Liver (tissue), 8 donors: ENCODE measurements at regions not wholly inside any gene's neighbourhood (a gene's known extent, or its start where the extent isn't known, plus 50 kb on each side); places are given as distances from the start of the nearest gene placed in this dataset.

Source experiments
- DNase-seq: peaks from one replicate; pipeline ENCODE4 v3.0.0-alpha.2; 2017; ENCODE audit warnings: low spot score
- H3K27ac ChIP-seq, 2 donors: one replicate each; pipeline ENCODE4 v1.7.0; 2013; ENCODE audit warnings: inconsistent platforms in 2 of 2, low read length in 2 of 2, control low read depth in 1 of 2, low read depth in 1 of 2, mild to moderate bottlenecking in 1 of 2
- H3K27me3 ChIP-seq, 4 donors: one replicate each; pipeline versions ENCODE4 v1.6.1 to v1.7.0; 2013; ENCODE audit warnings: low read length in 3 of 4, inconsistent platforms in 1 of 4, mild to moderate bottlenecking in 1 of 4, moderate library complexity in 1 of 4; ENCODE audit not compliant: control insufficient read depth in 4 of 4, insufficient read depth in 4 of 4
- H3K36me3 ChIP-seq, 4 donors: one replicate each; pipeline versions ENCODE4 v1.6.1 to v1.7.0; 2013; ENCODE audit warnings: low read length in 3 of 4, mild to moderate bottlenecking in 3 of 4, low read depth in 1 of 4, moderate library complexity in 1 of 4; ENCODE audit not compliant: control insufficient read depth in 4 of 4, insufficient read depth in 3 of 4
- H3K4me1 ChIP-seq, 4 donors: one replicate each; pipeline versions ENCODE4 v1.6.1 to v1.7.0; 2013; ENCODE audit warnings: low read length in 3 of 4, mild to moderate bottlenecking in 3 of 4, moderate library complexity in 1 of 4; ENCODE audit not compliant: control insufficient read depth in 4 of 4, insufficient read depth in 4 of 4
- H3K4me3 ChIP-seq, 3 donors: one replicate each; pipeline versions ENCODE4 v1.6.1 to v1.7.0; 2013; ENCODE audit warnings: low read length in 3 of 3, control low read depth in 1 of 3, low read depth in 1 of 3, mild to moderate bottlenecking in 1 of 3
- H3K9ac ChIP-seq, 2 donors: one replicate each; pipeline ENCODE4 v1.7.0; 2013; ENCODE audit warnings: low read length in 2 of 2, mild to moderate bottlenecking in 2 of 2, moderate library complexity in 2 of 2, control low read depth in 1 of 2, low read depth in 1 of 2
- H3K9me3 ChIP-seq, 4 donors: one replicate each; pipeline versions ENCODE4 v1.6.1 to v1.7.0; 2013; ENCODE audit warnings: low read length in 3 of 4; ENCODE audit not compliant: control insufficient read depth in 4 of 4
- CTCF ChIP-seq: fragments of 150-350 bp; IDR thresholded peaks from 2 replicates; pipeline ENCODE4 v1.5.1; 2017; ENCODE audit warnings: improper control_type of control experiment, low read depth, low read length; ENCODE audit not compliant: missing input control
- EGR1 ChIP-seq, 2 donors: IDR thresholded peaks; 2 replicates each; pipeline ENCODE4 v1.6.1; 2016 to 2018; ENCODE audit warnings: antibody characterized with exemption in 2 of 2, low read depth in 2 of 2
- FOXA1 ChIP-seq: IDR thresholded peaks from 2 replicates; pipeline ENCODE4 v1.6.1; 2016; ENCODE audit warnings: antibody characterized with exemption
- FOXA2 ChIP-seq: IDR thresholded peaks from 2 replicates; pipeline ENCODE4 v1.6.1; 2016; ENCODE audit warnings: antibody characterized with exemption
- HNF4A ChIP-seq, 2 donors: conservative IDR thresholded peaks; 2 replicates each; pipeline ENCODE4 v1.6.1; 2016; ENCODE audit warnings: antibody characterized with exemption in 2 of 2, mild to moderate bottlenecking in 2 of 2
- HNF4G ChIP-seq: IDR thresholded peaks from 2 replicates; pipeline ENCODE4 v1.6.1; 2016; ENCODE audit warnings: antibody characterized with exemption
- JUND ChIP-seq, 2 donors: IDR thresholded peaks; 2 replicates each; pipeline ENCODE4 v1.6.1; 2016; ENCODE audit warnings: antibody characterized with exemption in 2 of 2
- MAX ChIP-seq: IDR thresholded peaks from 2 replicates; pipeline ENCODE4 v1.6.1; 2016; ENCODE audit warnings: antibody characterized with exemption
- NR2F2 ChIP-seq: IDR thresholded peaks from 2 replicates; pipeline ENCODE4 v1.6.1; 2016; ENCODE audit warnings: antibody characterized with exemption
- RAD21 ChIP-seq, 2 donors: IDR thresholded peaks; 2 replicates each; pipeline ENCODE4 v1.6.1; 2016; ENCODE audit warnings: antibody characterized with exemption in 2 of 2, mild to moderate bottlenecking in 2 of 2
- REST ChIP-seq: IDR thresholded peaks from 2 replicates; pipeline ENCODE4 v1.6.1; 2016; ENCODE audit warnings: antibody characterized with exemption, mild to moderate bottlenecking
- RXRA ChIP-seq, 2 donors: IDR thresholded peaks; 2 replicates each; pipeline ENCODE4 v1.6.1; 2017 to 2018; ENCODE audit warnings: antibody characterized with exemption in 2 of 2, mild to moderate bottlenecking in 1 of 2
- TAF1 ChIP-seq: conservative IDR thresholded peaks from 2 replicates; pipeline ENCODE4 v1.6.1; 2016; ENCODE audit warnings: antibody characterized with exemption, mild to moderate bottlenecking
- YY1 ChIP-seq: IDR thresholded peaks from 2 replicates; pipeline ENCODE4 v1.6.1; 2016; ENCODE audit warnings: antibody characterized with exemption, mild to moderate bottlenecking
- WGBS: extraction: QIAGEN DNeasy Blood & Tissue Kit; methylation state at CpG from one replicate; pipeline ENCODE4 v1.1.7; 2013; 5-methylcytosine and 5-hydroxymethylcytosine counted together
- TF ChIP-seq, protein P1 (sequence below): IDR thresholded peaks from 2 replicates; pipeline ENCODE4 v1.6.1; 2016; ENCODE audit warnings: antibody characterized with exemption
- TF ChIP-seq, protein P2 (sequence below): IDR thresholded peaks from 2 replicates; pipeline ENCODE4 v1.6.1; 2016; ENCODE audit warnings: antibody characterized with exemption
- donor health status: healthy.
- donor health status: healthy.
- donor health status: healthy.
- donor health status: healthy.
- donor health status: healthy.

DNA sequence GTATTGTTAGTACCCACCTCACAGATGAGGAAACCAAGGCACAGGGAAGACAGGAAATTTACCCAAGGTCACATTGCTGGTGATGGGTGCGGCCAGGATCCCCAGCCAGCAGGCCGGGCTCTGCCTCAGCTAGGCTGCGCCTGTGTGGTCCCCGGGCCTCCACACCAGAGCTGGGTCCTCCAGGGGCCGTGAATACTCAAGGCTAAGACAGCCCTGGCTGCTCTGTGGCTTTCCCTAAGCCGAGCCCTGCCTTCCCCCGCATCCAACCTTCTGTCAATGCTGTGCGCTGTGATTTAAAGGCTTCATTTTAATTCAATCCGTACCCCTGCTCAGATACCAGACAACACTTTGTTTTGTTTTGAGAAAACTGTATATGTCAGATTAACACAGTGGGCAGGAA is 246.7 kb downstream of the TTLL2 start:
- TF ChIP-seq, protein P1, sequence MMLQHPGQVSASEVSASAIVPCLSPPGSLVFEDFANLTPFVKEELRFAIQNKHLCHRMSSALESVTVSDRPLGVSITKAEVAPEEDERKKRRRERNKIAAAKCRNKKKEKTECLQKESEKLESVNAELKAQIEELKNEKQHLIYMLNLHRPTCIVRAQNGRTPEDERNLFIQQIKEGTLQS: no peak
- TF ChIP-seq HNF4G (no peak), TAF1 (no peak), REST (no peak), RAD21 (IDR thresholded peaks at IDR 0.05) (no peak), RXRA (IDR thresholded peaks at IDR 0.05) (no peak), JUND (IDR thresholded peaks at IDR 0.05) (no peak), FOXA2 (no peak), EGR1 (IDR thresholded peaks at IDR 0.05; ENCODE audit: low read depth in 2 of 2) (no peak)
- TF ChIP-seq, protein P2, sequence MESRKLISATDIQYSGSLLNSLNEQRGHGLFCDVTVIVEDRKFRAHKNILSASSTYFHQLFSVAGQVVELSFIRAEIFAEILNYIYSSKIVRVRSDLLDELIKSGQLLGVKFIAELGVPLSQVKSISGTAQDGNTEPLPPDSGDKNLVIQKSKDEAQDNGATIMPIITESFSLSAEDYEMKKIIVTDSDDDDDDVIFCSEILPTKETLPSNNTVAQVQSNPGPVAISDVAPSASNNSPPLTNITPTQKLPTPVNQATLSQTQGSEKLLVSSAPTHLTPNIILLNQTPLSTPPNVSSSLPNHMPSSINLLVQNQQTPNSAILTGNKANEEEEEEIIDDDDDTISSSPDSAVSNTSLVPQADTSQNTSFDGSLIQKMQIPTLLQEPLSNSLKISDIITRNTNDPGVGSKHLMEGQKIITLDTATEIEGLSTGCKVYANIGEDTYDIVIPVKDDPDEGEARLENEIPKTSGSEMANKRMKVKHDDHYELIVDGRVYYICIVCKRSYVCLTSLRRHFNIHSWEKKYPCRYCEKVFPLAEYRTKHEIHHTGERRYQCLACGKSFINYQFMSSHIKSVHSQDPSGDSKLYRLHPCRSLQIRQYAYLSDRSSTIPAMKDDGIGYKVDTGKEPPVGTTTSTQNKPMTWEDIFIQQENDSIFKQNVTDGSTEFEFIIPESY: no peak
- Histone ChIP-seq H3K27ac (no peak overlapping the region), H3K4me3 (no peak overlapping the region), H3K4me1 (peaks cover 4 to 18% (median 6%) of the 10 kb centered on the region in 4 donors), H3K9me3 (no peaks in the 10 kb centered on the region), H3K9ac (no peak overlapping the region), H3K27me3 (no peaks in the 10 kb centered on the region), H3K36me3 (no peaks in the 10 kb centered on the region)
- peak; percentile 6 for DNase-seq
- WGBS: 95% methylated on average over 9 of the region's 9 CpGs

DNA sequence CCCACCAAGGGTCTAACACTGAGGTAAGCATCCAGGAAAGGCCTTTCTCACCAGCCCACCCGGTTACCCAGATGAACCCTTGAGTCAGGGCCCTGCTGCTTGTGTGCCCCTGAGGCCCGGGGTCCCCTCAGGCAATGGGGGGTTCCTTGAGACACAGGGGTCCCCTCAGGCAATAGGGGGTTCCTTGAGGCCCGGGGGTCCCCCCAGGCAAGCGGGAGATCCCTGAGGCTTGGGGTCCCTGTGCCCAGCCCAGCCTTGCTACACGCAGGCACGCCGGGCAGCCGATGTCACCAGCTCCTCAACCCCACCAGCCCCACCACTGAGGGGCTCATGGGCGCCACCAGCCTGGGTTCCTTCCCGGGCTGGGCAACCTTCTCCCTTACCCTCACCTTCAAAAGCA is 247.2 kb downstream of the TTLL2 start:
- TF ChIP-seq TAF1 (no peak), FOXA2 (no peak), RAD21 (IDR thresholded peaks at IDR 0.05) (no peak), MAX (no peak), RXRA (IDR thresholded peaks at IDR 0.05) (no peak), HNF4G (no peak), NR2F2 (no peak), CTCF (no peak), FOXA1 (no peak), HNF4A (conservative IDR thresholded peaks at IDR 0.05) (no peak), REST (no peak), YY1 (no peak), EGR1 (IDR thresholded peaks at IDR 0.05; ENCODE audit: low read depth in 2 of 2) (no peak)
- TF ChIP-seq, protein P2: no peak
- TF ChIP-seq, protein P1: no peak
- Histone ChIP-seq H3K4me3 (no peak overlapping the region), H3K4me1 (peaks cover 4 to 15% (median 6%) of the 10 kb centered on the region in 4 donors), H3K9me3 (no peaks in the 10 kb centered on the region), H3K27me3 (no peaks in the 10 kb centered on the region), H3K36me3 (no peaks in the 10 kb centered on the region), H3K27ac (no peak overlapping the region), H3K9ac (no peak overlapping the region)
- WGBS: 85% methylated on average over 10 of the region's 10 CpGs
- DNase-seq: peak; percentile 12
